Stimulated activated naive CD4-positive, alpha-beta T cell treated with Interleukin-2 at 50 U/mL for 16 hours (primary cell): ENCODE measurements at regions not wholly inside any gene's neighbourhood (a gene's known extent, or its start where the extent isn't known, plus 50 kb on each side); places are given as distances from the start of the nearest gene placed in this dataset.
"Not testable (repeated sequence)": the region's sequence is repeated elsewhere in the genome, so short reads cannot be mapped to it uniquely, and the experiment has no call there.

Experiments
- DNase-seq: peaks from one replicate; lab custom pipeline; 2025; lab: John Stamatoyannopoulos, UW

- DNase-seq: no peak
Observed at GRCh38 chr9:29394855-29395254, 1821.6 kb upstream of the C9orf72 start.

DNA sequence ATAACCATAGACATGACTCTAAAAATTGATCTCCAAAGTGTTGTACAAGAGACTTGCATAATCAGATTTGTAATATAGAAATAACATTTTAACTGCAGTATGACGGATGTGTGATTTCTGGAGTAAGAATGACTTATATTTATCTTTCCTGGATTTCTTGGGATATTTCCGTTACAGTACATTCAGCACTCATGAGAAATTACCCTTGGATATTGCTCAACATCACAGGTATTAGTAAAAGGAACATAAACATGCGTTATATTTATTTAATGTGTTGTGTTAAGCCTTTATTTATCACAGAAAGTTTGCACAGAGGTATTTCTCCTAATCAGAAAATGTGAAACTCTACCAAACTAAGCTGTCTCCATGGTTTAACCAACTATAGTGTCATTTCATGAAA, 1823.9 kb upstream of the C9orf72 start:
- DNase-seq: no peak

DNA sequence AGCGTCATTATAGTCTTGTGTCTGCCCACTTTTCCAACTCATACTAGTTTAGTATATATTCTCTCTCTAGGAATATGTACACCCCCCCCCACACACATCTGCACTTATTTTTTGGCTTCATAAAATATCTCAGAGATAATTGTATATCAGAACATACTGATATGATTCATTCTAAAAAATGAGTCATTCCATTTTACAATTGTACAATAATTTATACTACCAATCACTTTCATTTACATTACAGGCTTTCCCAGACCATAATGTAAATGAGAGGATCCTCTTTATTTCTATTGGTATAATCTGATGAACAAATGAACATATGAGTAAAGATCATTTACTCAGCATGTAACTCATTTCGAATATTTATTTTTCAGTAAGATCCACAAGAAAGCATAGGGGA, 1842.9 kb upstream of the C9orf72 start:
- no peak for DNase-seq

- DNase-seq: no peak
Observed at GRCh38 chr9:29422438-29422837, 1849.2 kb upstream of the C9orf72 start.

DNA sequence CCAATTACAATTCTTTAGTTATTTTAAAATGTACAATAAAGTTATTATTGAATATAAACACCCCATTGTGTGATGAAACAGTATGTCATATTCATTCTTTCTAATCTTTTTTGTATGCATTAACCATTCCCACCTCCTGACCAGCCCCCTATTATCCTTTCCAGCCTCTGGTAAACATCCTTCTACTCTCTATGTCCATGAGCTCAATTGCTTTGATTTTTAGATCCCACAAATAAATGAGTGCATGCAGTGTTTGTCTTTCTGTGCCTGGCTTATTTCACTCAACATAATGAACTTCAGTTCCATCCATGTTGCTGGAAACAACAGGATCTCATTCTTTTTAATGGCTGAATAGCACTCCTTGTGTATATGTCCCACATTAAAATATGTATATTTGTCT, 1858.9 kb upstream of the C9orf72 start:
- no peak for DNase-seq

DNA sequence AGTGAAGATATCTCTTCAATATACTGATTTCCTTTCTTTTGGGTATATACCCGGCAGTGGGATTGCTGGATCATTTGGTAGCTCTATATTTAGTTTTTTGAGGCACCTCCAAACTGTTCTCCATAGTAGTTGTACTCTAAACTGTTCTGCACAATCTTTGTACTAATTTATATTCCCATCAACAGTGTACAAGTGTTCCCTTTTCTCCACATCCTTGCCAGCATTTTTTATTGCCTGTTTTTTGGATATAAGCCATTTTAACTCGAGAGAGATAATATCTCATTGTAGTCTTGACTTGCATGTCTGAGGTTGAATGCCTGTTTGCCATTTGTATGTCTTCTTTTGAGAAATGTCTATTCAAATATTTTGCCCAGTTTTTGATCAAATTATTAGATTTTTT, 1859.4 kb upstream of the C9orf72 start:
- not testable (repeated sequence) for DNase-seq

GRCh38 chr9:29435368-29435767, 1862.1 kb upstream of the C9orf72 start:
- no peak for DNase-seq

DNA sequence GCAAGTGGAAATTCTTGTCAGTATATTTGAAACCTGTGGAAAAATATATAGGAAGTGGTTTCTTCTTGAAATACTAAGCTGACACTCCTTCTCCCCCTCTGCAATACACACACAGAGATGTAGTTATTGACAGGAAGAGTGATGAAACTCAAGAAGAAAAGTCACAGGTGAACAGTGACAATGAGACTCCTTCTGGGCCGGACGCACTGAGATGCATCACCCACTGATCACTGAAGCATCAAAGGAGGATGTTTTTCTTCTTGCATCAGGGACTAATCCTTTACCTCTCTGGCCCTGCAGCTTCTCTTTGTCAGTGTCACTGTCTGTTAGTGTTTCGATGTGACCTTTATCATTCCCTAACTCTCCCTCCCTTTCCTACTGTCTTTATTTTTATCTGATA, 1864.2 kb upstream of the C9orf72 start:
- DNase-seq: no peak

GRCh38 chr9:29439961-29440360, 1866.7 kb upstream of the C9orf72 start:
- no peak for DNase-seq

DNA sequence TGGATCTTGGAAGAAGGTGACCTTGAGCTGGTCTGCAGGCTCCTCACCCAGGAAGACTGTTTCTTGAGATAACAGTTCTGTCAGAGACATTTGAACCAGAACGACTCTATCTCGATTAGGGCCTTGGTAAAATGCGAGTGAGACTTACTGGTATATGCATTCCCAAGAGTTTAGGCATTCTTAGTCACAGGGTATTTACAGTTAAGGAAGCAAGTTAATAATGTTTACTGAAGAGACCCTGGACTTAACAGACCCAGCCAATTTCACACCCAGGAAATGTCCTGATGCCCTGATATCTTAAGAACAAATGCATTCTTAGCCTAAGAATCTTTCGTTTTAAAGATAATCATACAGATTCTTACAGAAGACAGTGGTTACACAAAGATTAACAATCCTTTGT, 1867.2 kb upstream of the C9orf72 start:
- no peak for DNase-seq

DNA sequence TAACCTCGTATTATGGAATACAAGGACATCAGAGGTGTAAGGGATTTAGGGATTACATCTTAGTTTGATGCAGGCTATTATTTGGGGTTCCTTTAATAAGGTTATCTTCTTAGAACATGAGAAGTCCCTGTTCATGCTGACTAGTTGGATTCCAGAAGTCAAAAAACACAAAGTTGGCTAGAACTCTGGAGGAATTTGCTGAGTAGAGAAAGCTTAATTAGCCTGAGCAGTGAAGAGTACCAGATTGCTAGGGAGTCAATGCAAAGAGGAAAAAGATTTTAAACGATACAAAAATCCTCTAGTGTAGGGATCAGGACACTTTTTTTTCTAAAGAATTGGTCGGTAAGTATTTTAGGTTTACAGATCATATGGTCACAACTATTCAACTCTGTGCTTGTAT, 1872.5 kb upstream of the C9orf72 start:
- DNase-seq: no peak

DNA sequence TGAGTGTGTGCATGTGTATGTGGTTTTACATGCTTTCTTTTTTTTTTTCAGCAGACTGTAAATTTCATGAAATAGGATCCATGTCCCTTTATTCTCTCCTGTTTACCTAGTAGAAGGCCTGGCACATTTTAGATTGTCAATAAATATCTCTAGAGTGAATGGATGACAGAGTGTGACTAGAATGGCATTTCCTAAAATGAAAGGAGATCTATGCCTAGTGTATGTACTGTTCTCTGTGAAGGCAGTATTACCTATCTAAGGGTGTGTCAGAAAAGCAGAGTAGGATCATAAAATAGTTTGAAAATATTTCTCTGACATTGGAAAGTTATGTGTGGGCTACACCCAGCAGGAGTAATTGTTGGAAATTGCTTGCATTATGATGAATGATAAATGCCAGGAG, 1876.0 kb upstream of the C9orf72 start:
- DNase-seq: no peak

DNA sequence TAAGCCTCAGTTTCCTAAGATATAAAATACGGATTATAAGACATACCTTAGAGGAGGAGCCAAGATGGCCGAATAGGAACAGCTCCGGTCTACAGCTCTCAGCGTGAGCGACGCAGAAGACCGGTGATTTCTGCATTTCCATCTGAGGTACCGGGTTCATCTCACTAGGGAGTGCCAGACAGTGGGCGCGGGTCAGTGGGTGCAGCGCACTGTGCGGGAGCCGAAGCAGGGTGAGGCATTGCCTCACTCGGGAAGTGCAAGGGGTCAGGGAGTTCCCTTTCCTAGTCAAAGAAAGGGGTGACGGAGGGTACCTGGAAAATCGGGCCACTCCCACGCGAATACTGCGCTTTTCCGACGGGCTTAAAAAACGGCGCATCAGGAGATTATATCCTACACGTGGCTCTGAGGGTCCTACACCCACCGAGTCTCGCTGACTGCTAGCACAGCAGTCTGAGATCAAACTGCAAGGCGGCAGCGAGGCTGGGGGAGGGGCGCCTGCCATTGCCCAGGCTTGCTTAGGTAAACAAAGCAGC, 1877.1 kb upstream of the C9orf72 start:
- not testable (repeated sequence) for DNase-seq

DNA sequence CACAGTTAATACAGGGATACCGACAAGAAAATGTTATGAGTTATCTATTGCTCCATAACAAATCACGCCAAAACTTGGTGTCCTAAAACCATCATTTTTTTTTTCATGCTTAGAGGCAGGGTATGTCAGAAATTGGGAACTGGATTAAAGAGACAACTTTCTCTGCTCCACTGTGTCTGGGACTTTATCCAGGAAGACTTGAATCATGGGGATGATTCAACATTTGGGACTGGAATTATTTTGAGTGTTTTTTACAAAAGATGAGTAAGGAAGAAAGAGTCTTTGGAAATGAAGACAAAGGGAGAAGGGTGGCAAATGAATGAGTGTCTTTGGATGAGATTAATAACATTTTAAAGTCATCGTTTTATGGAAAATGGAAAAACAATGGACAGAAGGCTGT, 1883.7 kb upstream of the C9orf72 start:
- no peak for DNase-seq

DNA sequence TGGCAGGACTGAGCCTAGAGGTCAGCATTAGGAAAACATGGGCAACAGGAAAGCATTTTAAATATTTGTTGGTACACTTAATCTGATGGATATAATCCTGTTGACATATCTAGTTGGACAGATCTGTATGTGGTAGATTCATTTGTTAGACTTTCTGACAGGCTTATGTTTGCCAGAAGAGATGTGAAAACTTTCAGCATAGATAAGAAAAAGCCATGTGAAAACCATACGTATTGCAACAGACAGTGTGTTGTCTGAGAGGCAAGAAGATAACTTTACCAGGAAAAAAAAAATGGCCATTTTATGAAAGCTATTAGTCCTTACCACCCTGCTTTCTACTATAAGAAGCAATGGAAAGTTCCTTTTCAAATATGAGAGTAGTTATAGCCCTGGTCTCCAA, 1902.2 kb upstream of the C9orf72 start:
- no peak for DNase-seq

- DNase-seq: no peak
Observed at GRCh38 chr9:29511680-29512079, 1938.4 kb upstream of the C9orf72 start.

GRCh38 chr9:29514336-29514735, 1941.1 kb upstream of the C9orf72 start:
- DNase-seq: no peak

DNA sequence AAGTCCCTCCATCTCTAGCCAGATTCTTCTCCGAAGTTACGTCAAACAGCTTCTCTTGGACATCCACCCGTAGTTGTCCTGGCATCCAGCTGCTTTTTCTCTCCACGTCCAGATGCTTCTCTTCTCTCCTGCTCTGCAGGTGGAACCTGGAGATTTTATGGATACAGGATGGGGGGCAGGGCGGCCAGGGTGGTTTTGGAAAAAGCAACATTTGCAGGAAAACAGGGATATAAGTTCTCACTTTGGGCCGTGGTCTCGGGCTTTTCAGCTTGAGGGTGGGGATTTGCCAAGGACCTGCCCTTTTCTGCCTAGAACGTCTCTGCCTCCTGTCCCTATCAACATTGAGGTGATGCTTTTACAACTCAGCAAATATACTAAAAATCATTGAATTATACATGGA, 1941.6 kb upstream of the C9orf72 start:
- no peak for DNase-seq

DNA sequence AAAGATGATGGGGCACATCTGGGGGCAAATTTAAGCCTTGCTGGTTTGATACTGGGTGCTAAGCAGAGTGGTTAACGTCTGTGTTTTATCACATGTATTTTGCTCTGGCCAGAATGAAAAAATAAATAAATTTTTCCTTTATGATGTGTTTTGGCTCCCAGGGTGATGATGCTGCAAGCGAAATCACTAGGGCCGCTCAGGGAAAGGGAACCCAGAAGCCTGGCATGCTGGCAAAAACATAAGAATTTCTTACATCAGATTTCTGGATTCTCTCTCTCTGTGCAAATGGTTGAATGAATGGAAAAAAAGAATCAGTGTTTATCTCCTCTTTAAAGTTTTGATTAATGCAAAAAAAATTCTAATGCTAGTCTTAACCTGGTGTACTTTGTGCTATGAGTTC, 1975.2 kb upstream of the C9orf72 start:
- no peak for DNase-seq

DNA sequence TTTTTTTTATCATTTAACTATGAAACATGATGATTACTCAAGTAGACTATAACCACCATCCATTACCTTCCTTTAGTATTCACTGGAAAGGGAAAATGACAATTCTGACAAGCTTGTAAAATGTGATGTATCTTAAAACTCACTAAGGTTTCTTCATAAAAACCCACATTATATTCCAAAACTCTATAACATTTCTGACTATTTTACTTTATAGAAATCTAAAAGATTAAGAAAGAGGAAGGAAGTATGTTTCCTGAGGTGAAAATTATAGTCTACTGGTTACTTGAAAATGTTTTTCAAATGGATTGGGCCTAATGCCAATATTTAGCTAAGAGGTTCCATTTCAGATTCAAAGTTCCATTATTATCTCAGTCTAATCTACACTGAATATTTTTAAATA, 1982.2 kb upstream of the C9orf72 start:
- no peak for DNase-seq

- DNase-seq: no peak
Observed at GRCh38 chr9:29556317-29556716, 1983.0 kb upstream of the C9orf72 start.

DNA sequence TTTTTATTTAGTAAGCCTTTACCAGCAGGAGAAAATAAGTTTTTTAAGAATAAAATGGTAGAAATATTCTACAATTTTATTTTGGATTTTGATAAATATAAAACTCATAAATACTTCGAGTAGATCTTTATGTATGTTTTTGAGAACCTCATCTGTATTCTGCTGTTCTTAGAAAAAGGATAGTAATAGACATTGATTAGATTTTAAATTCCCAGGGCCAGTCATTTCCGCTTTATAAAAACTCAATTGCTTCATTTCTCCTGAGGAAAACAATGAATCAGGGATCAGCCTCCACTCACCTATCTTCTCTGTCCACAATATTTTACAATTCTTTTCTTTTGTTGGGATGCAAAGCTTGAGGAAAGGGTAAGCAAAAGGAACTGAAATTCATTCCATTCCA, 1983.5 kb upstream of the C9orf72 start:
- no peak for DNase-seq

- DNase-seq: no peak
Observed at GRCh38 chr9:29564564-29564963, 1991.3 kb upstream of the C9orf72 start.

GRCh38 chr9:29575219-29575618, 2001.9 kb upstream of the C9orf72 start:
- no peak for DNase-seq

DNA sequence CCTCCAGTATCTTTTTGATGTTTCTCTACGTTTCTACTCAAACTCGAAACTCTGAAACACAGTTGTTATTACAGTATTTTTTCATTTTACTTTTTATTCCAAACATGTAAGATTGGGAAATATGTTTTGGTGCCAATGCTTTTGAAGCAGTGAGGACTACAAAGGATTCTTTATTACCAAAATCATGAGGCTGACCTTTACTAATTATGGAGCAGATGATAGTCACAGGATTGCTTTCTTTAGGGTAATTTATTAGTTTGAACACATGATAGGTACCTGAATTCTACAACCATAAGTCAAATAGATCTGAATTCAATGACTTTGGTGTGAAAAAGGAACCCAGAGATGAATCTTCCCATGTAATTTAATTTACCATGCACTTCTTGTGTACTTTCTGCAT, 2015.1 kb upstream of the C9orf72 start:
- no peak for DNase-seq
